Fibroblast of skin of left biceps (primary cell): ENCODE measurements at regions not wholly inside any gene's neighbourhood (a gene's known extent, or its start where the extent isn't known, plus 50 kb on each side); places are given as distances from the start of the nearest gene placed in this dataset.
"Not testable (repeated sequence)": the region's sequence is repeated elsewhere in the genome, so short reads cannot be mapped to it uniquely, and the experiment has no call there.

Experiments used
- DNase-seq, 2 experiments: peaks; one replicate each; pipeline ENCODE4 v3.0.0-alpha.2; 2013; ENCODE audit warnings: low read depth in 2 of 2

- DNase-seq, result not testable (repeated sequence)
Measured at GRCh38 chr4:154907345-154908045, 126.4 kb downstream of the RBM46 start.

GRCh38 chr4:154908168-154908567 is 127.1 kb downstream of the RBM46 start:
- no peak for DNase-seq

GRCh38 chr4:154911097-154911496 is 130.0 kb downstream of the RBM46 start:
- DNase-seq, result no peak

- no peak for DNase-seq
Measured at GRCh38 chr4:154911608-154912098, 130.6 kb downstream of the RBM46 start.

- no peak for DNase-seq
Measured at GRCh38 chr4:154916068-154916467, 135.0 kb downstream of the RBM46 start.

GRCh38 chr4:154927126-154927680 is 146.1 kb downstream of the RBM46 start:
- no peak for DNase-seq

- no peak for DNase-seq
Measured at GRCh38 chr4:154928640-154929257, 147.7 kb downstream of the RBM46 start.

- no peak for DNase-seq
Measured at GRCh38 chr4:154936873-154937272, 155.8 kb downstream of the RBM46 start.

GRCh38 chr4:154939851-154940250 is 158.8 kb downstream of the RBM46 start:
- no peak for DNase-seq

GRCh38 chr4:154942176-154942575 is 161.1 kb downstream of the RBM46 start:
- DNase-seq, result peak in 1 of 2 experiments; percentile 1

DNA sequence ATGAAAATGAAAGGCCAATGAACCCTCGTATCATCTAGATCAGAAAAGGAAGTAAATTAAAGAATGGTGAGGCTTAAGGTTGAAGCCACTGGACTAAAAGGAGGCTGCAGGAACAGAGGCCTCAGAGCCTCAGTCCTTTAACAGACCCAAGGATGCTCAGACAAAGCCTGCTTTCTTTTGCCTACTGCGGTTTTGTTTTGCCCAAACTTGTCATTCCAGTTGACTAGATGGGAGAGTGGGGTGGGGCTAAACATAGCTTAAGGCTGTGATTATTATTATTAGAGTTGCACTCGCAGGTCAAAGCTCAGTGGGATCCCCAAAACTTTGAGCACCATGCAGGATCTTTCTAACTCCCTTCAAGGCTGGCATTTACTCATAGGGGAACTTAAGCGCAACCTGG is 163.9 kb downstream of the RBM46 start:
- DNase-seq, result no peak

DNA sequence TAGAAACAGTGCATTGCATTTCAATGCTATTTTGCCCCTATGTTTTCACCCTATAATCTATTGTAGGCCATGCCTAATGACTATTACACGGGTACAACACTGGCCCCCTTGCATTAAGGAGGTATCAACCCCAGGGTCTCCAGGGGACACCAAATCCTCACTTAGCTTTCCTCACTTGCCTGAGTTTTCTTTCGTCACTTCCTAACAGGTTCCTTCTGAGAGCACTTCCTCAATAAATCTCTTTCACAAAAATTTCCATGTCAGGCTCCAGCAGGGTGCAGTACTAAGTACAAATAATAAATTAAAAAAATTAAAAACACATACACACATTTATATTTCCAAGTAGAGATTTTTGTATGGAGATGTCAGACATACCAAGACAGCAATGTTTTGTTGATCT is 165.0 kb downstream of the RBM46 start:
- DNase-seq, result no peak

DNA sequence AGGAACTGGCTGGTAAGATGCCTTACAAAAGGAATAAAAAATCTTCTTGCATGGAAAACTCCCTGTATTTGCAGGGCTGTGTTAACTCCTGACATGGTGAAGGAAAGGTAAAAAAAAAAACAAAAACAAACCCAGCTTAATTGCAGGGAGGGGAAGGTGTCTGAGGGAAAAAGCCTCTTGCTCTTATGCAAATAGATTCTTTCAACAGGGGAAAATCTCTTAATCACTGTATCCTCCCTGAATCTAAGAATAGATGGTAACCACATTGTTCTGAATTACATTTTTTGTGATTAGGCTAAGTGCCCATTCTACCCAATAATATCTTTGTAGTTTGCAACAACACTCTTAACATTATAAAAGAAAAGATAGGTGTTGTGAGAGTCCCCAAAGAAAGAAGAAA is 172.6 kb downstream of the RBM46 start:
- DNase-seq, result no peak

GRCh38 chr4:154954117-154954516 is 173.0 kb downstream of the RBM46 start:
- no peak for DNase-seq

DNA sequence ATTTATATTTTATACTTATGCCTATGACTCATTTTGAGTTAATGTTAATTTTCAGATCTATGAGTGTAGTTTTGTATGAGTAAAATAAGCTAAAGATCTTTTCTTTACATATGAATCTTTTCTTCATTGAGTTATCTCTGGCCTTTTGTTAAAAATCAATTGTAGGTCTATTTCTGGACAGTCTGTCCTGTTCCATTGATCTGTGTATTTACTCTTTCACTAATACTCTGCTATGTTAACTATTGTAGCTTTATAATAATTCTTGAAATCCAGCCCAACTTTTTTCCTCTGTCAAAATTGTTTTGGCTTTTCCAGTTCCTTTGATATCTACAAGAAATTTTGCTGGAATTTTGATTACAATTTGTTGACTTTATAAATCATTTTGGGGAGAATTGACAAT is 177.0 kb downstream of the RBM46 start:
- no peak for DNase-seq

DNA sequence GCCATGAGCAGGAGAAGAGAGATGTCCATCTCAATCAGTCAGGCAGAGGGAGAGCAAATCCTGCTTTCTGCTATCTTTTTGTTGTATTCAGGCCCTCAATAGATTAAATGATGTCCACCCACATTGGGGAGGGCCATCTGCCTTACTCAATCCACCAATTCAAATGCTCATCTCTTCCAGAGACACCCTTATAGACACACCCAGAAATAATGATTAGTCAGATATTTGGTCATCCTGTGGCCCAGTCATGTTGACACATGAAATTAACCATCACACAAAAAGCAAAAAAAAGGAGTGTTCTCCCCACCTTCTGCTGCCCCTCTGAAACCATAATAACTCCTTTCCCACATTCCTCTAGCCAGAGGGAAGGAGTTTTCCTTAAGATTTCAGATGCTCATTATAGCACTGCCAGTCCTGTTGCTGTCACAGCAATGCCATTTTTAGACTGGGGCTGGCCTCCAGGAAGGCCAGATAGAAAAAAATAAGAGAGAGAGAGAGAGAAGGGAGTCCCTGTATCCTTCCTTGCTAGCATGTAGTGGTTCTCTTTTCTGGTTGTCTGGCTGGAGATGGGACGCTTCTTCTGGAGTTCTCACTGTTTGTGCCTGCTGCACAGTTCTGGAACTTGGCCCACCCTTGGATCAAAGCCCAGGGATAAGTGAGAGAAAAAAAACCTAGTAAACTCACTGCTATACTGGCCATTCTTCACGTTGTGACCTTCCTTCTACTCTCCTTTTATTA is 177.7 kb downstream of the RBM46 start:
- peak in 1 of 2 experiments; percentile 4 for DNase-seq

- DNase-seq, result no peak
Measured at GRCh38 chr4:154959756-154960155, 178.7 kb downstream of the RBM46 start.

DNA sequence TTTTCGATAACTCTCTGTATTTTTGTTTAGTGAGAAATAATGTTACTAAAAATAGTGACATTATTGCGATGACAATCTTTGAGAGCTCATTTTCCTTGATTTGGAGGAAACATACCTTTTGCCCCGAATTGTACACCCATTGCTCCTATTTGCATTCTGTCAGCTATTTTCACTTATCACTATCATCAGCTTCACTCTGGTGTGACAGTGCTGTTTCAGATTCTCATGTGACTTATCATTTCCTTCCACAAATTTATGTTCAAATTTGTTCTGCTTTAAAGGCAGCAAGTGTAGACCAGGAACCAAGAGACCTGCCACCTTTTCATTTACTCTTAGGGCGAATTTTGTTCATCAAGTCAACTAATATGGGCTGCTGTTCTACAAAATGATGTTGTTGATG is 179.4 kb downstream of the RBM46 start:
- DNase-seq, result no peak

GRCh38 chr4:154961263-154961662 is 180.2 kb downstream of the RBM46 start:
- no peak for DNase-seq

DNA sequence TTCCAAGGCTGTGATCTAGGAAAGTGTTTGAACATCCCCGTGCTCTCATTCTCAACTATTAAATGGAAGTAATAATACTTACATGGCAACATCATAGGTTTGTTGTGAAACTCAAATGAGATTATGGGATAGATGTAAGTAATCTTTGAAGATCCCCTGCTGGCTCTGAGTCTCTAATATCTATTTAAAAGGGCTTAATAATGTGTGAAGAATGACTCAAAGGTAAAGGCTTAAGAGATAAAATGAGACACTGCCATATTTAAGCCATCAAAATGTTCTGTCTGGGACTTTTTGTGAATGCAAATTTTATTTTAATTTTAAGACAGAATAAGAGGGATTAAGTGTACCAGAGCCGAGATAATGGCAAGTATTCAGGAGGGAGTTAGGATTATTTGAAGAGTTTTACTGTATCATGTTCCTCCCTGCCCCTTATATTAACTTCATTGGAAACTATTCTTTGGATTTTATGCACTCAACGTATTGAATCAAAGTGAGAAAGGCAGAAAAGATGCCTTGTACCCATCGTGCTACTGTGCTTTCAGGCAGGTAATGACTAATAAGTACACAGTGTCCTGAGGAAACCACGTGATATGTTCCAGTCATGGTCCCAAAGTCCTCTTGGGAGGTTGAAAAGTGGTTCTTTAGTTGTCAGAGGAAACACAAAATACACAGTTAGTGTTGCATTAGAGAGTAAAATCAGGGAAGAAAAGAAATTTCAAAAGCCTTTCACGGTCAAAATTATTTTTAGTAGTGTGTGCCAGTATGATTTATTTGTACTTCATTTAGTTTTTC is 192.4 kb downstream of the RBM46 start:
- DNase-seq, result no peak

- no peak for DNase-seq
Measured at GRCh38 chr4:154977228-154977627, 196.2 kb downstream of the RBM46 start.
